Sigmoid colon (tissue), 6 donors: ENCODE measurements at regions not wholly inside any gene's neighbourhood (a gene's known extent, or its start where the extent isn't known, plus 50 kb on each side); places are given as distances from the start of the nearest gene placed in this dataset.

Experiments used
- DNase-seq: peaks from one replicate; pipeline ENCODE4 v3.0.0-alpha.2; 2019
- H3K27ac ChIP-seq, 4 donors: fragments of 200-600 bp; sonication (generic); one replicate each; pipeline ENCODE4 v1.5.1; 2016 to 2019; ENCODE audit warnings: mild to moderate bottlenecking in 1 of 4
- H3K27me3 ChIP-seq, 3 donors: fragments of 200-600 bp; sonication (generic); one replicate each; pipeline ENCODE4 v1.5.1; 2019; ENCODE audit warnings: mild to moderate bottlenecking in 1 of 3
- H3K36me3 ChIP-seq, 4 donors: fragments of 200-600 bp; sonication (generic); one replicate each; pipeline ENCODE4 v1.5.1; 2016 to 2019
- H3K4me1 ChIP-seq, 4 donors: fragments of 200-600 bp; sonication (generic); one replicate each; pipeline ENCODE4 v1.5.1; 2017 to 2019
- H3K4me3 ChIP-seq, 4 donors: fragments of 200-600 bp; sonication (generic); one replicate each; pipeline ENCODE4 v1.5.1; 2017 to 2019; ENCODE audit warnings: mild to moderate bottlenecking in 2 of 4, moderate library complexity in 1 of 4
- H3K9me3 ChIP-seq, 4 donors: fragments of 200-600 bp in 3 of 4; sonication (generic) in 3 of 4; one replicate each; pipeline versions ENCODE4 v1.5.1 to v1.6.1; 2013 to 2019
- CTCF ChIP-seq, 4 experiments: fragments of 450-650 bp in 3 of 4; fragments of 200-600 bp in 1 of 4; IDR thresholded peaks; one replicate each; pipeline ENCODE4 v1.5.1; 2016 to 2019; ENCODE audit warnings: antibody characterized with exemption in 4 of 4, mild to moderate bottlenecking in 3 of 4, moderate library complexity in 2 of 4
- EP300 ChIP-seq, 4 donors: sonication (generic); formaldehyde crosslinking; IDR thresholded peaks; one replicate each; pipeline ENCODE4 v1.6.1; 2017; ENCODE audit warnings: antibody characterized with exemption in 4 of 4
- POLR2A ChIP-seq, 2 donors: fragments of 450-650 bp; IDR thresholded peaks; one replicate each; pipeline ENCODE4 v1.6.1; 2016; ENCODE audit warnings: antibody characterized with exemption in 2 of 2, mild to moderate bottlenecking in 2 of 2, moderate library complexity in 2 of 2
- POLR2AphosphoS5 ChIP-seq, 4 donors: sonication (generic); formaldehyde crosslinking; IDR thresholded peaks; one replicate each; pipeline ENCODE4 v1.6.1; 2017; ENCODE audit warnings: antibody characterized with exemption in 4 of 4
- WGBS, 2 donors: extraction: QIAGEN DNeasy Blood & Tissue Kit; methylation state at CpG; one replicate each; pipeline ENCODE4 v1.1.7; 2013; 5-methylcytosine and 5-hydroxymethylcytosine counted together
- intact Hi-C: fragments of 100-400 bp; cut with DNase I; formaldehyde crosslinking; loops from one replicate; pipeline ENCODE4 v1.15.1; 2023
- donor health status: healthy with polysubstance abuse.
- donor health status: healthy.

- intact Hi-C loops, result no loop called here
- Histone ChIP-seq H3K27me3 (peaks cover 0 to 9% (median 0%) of the 10 kb centered on the region in 3 donors), H3K36me3 (no peaks in the 10 kb centered on the region), H3K4me1 (no peaks in the 10 kb centered on the region), H3K27ac (no peak overlapping the region), H3K4me3 (no peak overlapping the region), H3K9me3 (no peaks in the 10 kb centered on the region)
- TF ChIP-seq EP300 (IDR thresholded peaks at IDR 0.05), result no peak
- TF ChIP-seq POLR2AphosphoS5 (IDR thresholded peaks at IDR 0.05), result no peak
- no peak for TF ChIP-seq CTCF (IDR thresholded peaks at IDR 0.05)
- no peak for TF ChIP-seq POLR2A (IDR thresholded peaks at IDR 0.05)
- 92 to 93% methylated on average over 2 of the region's 2 CpGs for WGBS, 2 donors
- no peak for DNase-seq
Observed at GRCh38 chr11:133678191-133678590, 145.9 kb upstream of the OPCML start.

GRCh38 chr11:133677387-133677786 lies 145.1 kb upstream of the OPCML start:
- intact Hi-C loops, result no loop called here
- Histone ChIP-seq H3K4me1 (no peaks in the 10 kb centered on the region), H3K36me3 (no peaks in the 10 kb centered on the region), H3K4me3 (no peak overlapping the region), H3K27me3 (peaks cover 0 to 7% (median 0%) of the 10 kb centered on the region in 3 donors), H3K9me3 (no peaks in the 10 kb centered on the region), H3K27ac (no peak overlapping the region)
- no peak for DNase-seq
- 46 to 58% methylated on average over 3 of the region's 3 CpGs for WGBS, 2 donors
- no peak for TF ChIP-seq POLR2A (IDR thresholded peaks at IDR 0.05)
- TF ChIP-seq POLR2AphosphoS5 (IDR thresholded peaks at IDR 0.05), result no peak
- no peak for TF ChIP-seq EP300 (IDR thresholded peaks at IDR 0.05)
- no peak for TF ChIP-seq CTCF (IDR thresholded peaks at IDR 0.05)

GRCh38 chr11:133676265-133676664 lies 144.0 kb upstream of the OPCML start:
- 94% methylated on average over 1 of the region's 1 CpG for WGBS, 2 donors
- H3K27me3 ChIP-seq, result no peaks in the 10 kb centered on the region
- no peak overlapping the region for H3K4me3 ChIP-seq
- DNase-seq, result no peak
- H3K9me3 ChIP-seq, result no peaks in the 10 kb centered on the region
- intact Hi-C loops, result no loop called here
- TF ChIP-seq CTCF (IDR thresholded peaks at IDR 0.05), result no peak
- TF ChIP-seq POLR2A (IDR thresholded peaks at IDR 0.05), result no peak
- no peak for TF ChIP-seq POLR2AphosphoS5 (IDR thresholded peaks at IDR 0.05)
- TF ChIP-seq EP300 (IDR thresholded peaks at IDR 0.05), result no peak
- H3K27ac ChIP-seq, result no peak overlapping the region
- H3K36me3 ChIP-seq, result no peaks in the 10 kb centered on the region
- no peaks in the 10 kb centered on the region for H3K4me1 ChIP-seq

GRCh38 chr11:133669371-133670053 lies 137.2 kb upstream of the OPCML start:
- Histone ChIP-seq H3K27ac (no peak overlapping the region), H3K36me3 (no peaks in the 10 kb centered on the region), H3K27me3 (peaks cover 0 to 6% (median 0%) of the 10 kb centered on the region in 3 donors), H3K4me1 (no peaks in the 10 kb centered on the region), H3K9me3 (no peaks in the 10 kb centered on the region), H3K4me3 (no peak overlapping the region)
- TF ChIP-seq POLR2AphosphoS5 (IDR thresholded peaks at IDR 0.05) (no peak), POLR2A (IDR thresholded peaks at IDR 0.05) (no peak), EP300 (IDR thresholded peaks at IDR 0.05) (no peak), CTCF (IDR thresholded peaks at IDR 0.05) (no peak)
- intact Hi-C loops, result no loop called here
- no peak for DNase-seq
- WGBS, 2 donors, result 61 to 64% methylated on average over 12 of the region's 12 CpGs
